HG03575 (cell line): ENCODE measurements at regions not wholly inside any gene's neighbourhood (a gene's known extent, or its start where the extent isn't known, plus 50 kb on each side); places are given as distances from the start of the nearest gene placed in this dataset.

Experiments used
- ATAC-seq: cut with Tn5 transposase; IDR thresholded peaks from one replicate; pipeline ENCODE4 v1.9.1; 2021; ENCODE audit not compliant: unreplicated experiment, insufficient number of reproducible peaks, low FRiP score; ENCODE audit errors: extremely low read depth

DNA sequence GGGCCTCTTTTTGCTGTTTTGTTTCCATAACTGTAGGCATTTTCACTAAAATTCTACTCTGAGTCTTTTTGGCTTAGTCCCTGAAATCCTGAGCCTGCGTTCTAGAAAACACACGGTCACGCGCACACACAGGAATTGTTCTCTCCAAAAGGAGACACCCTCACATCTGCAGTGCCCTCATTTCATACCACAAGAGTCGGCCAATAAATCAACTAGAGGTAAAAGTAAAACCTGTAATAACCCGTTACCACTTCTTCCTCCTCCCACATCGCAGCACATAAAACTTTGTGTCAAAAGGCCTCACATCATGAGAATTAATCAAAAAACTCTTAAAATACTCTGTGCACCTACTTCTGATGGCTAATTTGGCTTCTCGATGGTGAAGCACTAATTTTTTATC, 133.3 kb upstream of the MGMT start:
- no peak for ATAC-seq

DNA sequence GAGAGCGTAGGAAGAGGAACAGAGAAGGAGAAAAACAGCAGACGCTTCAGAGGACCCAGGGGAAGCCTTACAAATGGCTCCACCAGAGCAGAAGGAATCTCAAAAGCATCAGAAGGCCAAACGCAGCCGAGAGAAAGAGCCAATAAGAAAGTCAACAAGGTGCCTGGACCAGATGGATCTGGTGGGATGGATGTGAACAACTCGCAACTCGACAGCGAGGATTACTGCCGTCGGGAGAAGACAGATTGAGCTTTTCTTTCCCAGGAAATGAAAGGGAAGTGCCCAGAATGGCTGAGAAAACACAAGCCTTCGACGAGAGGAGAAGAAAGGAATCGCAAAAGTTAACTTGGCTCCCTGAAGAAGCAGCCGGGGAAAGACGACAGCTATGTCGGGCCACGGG, 132.8 kb upstream of the MGMT start:
- no peak for ATAC-seq

DNA sequence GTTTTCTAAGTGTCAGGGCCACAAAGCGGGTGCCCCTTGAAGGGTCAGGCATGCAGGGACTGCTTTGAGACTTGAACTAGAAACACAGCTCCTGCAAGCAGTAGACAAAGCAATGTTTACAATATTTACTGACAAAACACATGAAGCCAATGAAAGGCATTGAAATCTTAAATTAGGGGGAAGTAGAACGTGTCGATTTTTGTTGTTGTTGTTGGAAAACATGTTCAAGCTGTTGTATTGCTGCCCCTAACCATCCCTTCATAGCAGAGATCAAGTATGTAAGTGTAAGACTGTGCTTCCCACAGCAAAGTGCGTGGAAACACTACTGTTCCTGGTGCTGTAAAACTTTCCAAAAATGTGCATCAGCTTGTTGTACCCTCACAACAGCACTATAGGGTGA, 131.6 kb upstream of the MGMT start:
- ATAC-seq: no peak

- ATAC-seq: no peak
Measured at GRCh38 chr10:129335942-129336341, 131.1 kb upstream of the MGMT start.

DNA sequence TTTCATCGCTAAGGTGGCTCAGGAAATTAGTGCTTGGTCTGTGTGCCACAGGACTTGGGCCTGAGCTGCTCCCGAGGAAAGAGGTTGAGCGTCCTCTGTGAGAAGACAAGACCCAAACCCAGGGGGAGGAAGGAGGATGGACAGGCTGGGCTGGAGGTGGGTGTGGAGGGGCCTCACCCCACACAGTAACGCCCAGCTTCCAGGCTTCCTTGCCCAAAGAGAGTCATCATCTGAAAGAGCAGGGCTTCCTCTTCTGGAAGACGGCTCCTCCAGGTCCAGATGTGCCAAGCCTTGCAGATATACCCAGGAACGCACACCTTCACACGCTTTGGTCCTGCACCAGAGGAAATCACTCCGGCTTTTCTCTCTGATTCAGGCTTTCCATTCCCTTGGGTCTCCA, 127.8 kb upstream of the MGMT start:
- ATAC-seq: no peak

DNA sequence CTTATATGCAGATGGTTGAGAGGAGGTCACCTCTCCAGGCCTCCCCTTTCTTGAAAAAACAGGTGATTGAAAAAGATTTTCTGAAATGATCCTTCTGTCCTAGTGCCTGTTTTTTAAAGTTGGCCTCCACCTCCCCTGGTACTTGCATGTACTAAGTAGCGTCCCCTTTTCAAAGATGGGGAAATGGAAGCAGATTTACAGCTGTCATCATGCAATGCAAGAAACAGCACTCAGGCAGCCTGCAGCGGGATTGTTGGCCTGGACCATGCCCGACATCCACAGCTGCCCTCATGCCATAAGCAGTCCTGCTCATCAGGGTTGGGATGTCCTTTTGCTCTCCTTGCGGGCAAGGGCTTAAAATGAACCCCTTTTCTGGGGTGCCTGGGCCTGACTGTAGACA, 127.2 kb upstream of the MGMT start:
- no peak for ATAC-seq

DNA sequence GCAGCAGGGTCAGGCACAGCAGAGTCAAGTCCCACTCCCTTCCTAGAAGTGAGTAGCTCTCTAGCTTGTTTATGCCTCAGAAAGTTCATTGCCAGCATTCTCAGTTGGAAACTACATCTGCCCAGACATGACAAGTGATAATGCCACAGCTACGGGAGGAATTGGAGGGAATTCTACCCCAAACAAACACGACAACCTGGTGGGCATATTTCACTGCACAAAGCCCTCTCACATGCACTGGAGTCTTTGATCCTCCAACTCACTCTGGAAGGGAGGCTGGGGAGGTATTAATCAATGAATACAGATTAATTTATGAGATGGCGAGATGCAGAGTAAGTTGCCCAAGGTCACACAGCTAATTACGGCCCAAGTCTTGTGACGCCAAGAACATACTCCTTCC, 126.0 kb upstream of the MGMT start:
- no peak for ATAC-seq

GRCh38 chr10:129342385-129342784, 124.7 kb upstream of the MGMT start:
- no peak for ATAC-seq

- ATAC-seq: no peak
Measured at GRCh38 chr10:129343141-129343540, 123.9 kb upstream of the MGMT start.

DNA sequence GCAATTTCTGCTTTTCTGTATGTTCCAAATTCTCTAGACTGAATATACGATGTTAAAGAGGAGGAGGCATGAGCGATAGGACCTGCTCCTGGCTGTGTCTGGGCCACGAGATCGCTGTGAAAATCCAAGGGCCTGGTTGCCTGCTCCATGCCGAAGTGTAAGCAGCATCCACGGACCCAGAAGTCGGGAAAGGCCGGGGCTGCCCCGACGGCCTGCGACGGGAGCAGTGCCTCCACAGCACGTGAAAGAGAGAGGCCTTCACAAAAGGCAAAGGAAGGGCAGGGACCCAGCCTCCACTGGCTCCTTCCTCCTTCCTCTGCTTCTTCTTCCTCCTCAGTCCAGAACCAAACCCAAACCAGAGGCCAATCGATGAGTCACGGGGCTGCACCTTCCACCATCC, 122.9 kb upstream of the MGMT start:
- no peak for ATAC-seq

DNA sequence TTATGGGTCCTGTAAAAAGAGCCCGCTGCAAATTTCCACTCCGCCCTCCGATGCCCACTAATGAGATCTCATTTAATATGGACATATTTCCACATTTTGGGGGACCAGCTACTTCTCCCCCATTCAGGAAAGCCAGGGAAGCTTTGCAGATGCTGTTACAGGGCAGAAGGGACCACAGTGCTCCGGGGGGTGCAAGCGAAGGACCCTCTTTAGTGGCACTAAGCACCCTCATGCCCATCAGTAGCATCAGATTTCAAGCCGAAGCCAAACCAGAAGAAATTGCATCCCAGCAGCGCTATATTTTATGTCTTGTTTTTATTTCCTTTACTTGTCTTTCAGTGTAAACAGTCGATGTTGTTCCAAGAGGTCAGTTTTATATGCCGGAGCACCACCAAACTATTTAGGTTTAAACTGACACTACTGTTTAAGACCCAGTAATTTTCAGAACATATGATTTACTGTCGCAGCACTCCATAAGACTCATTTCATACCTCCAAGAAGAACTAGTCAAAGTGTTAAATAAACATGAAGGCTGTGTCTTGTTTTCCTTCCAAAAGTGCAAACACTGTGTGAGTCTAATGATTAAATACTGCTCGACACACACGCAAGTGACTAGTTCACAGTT, 122.2 kb upstream of the MGMT start:
- ATAC-seq: no peak

DNA sequence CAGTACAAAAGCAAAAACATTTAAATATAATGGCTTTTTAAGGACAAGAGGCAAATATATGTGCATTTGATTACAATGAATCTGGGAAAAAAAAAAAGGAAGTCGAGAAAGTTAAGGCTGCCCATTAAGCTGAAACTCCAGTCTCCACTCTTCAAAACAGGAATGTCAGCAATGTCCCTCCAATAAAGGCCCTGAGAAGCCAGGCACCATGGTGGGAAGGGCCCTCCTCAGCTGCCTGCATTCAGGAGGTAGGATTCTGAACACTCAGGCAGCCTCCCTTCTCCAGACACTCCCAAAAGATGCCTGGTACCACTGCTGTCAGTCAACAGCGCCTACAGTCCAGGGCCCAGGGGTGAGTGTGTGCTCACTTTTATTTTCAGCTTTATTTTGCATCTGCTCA, 121.3 kb upstream of the MGMT start:
- no peak for ATAC-seq

- no peak for ATAC-seq
Measured at GRCh38 chr10:129350690-129351089, 116.4 kb upstream of the MGMT start.

DNA sequence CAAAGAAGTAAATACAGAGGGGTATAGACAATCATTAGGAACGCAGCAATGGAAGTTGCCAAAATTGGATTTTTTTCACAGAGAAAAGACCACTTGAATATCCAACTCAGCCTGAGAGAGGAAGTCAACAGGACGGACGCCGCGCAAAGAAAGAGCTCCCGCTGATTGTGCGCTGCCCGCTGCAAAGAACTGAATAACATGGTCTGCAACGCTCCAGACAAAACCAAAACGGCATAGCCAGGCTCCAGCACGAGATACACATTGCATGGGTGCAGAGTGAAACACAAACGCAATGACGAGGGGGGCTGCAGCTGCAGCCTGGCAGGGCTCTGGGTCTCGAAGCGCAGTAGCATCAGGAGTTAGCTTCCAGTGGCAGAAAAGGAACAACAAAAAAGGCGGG, 113.9 kb upstream of the MGMT start:
- no peak for ATAC-seq

DNA sequence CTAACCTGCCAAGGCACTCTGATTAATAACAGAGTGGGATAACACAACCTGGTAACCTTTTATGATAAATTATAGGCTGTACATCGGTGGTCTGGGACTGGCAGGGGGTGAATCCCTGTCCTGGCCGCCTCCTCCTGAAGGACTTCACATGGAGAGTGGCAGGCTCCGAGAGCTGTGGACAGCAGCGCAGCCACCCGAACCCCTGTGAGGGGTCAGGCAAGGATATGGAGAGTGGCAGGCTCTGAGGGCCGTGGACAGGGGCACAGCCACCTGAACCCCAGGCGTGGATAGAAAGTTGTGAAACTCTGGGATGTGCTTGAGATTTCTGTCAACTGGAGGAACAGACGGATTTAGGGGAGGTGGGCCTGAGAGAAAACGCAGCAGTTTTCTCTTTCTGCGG, 107.0 kb upstream of the MGMT start:
- no peak for ATAC-seq

- ATAC-seq: no peak
Measured at GRCh38 chr10:129361676-129362376, 105.2 kb upstream of the MGMT start.

- ATAC-seq: no peak
Measured at GRCh38 chr10:129364949-129365348, 102.1 kb upstream of the MGMT start.

DNA sequence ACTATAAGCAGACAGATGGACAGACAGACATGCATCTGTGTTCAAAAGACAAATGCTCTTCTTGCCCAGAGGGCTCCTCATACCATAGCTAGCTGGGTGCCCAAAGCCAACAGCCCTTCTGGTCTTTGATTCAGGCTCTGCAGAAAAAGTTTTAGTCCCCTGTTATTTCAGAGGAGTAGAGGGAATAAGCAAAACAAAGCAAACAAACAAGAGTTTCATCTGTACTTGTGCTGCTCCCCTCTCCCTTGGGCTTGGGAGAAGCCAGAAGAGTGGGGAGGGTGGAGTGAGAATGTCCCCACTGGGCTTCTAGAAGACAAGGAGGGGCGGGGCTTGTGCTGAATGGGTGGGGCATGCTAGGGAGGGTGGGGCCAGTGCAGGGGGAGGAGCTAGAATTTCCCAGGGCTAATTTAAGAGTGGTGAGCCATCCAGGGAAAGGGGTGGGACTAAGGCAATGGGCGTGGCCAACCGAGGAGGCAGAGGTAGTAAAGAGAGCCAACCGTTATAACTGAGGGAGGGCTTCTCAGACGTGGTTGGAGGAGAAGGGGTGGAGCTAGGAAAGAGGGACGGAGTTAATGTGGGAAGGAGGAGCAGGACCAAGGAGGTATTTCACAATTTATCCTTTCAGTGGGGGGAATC, 101.2 kb upstream of the MGMT start:
- ATAC-seq: no peak

DNA sequence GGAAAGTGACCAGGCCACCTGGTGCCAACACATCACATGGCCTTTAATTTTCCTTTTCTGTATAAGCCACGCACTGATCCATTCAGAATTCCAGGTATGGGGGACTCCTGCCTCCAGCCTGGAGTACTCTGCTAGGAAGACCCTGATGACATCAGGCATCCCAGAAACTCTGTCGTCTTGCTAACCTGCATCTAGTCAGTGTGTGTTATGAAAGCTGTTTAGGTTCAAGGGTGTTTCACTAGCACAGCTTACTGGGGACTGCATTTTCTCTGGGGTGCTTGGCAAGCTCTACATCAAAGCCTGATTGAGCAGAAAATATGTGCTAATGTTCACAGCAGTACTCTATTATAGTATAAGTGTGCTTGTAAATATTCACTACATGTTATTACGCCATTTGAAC, 100.6 kb upstream of the MGMT start:
- ATAC-seq: no peak

DNA sequence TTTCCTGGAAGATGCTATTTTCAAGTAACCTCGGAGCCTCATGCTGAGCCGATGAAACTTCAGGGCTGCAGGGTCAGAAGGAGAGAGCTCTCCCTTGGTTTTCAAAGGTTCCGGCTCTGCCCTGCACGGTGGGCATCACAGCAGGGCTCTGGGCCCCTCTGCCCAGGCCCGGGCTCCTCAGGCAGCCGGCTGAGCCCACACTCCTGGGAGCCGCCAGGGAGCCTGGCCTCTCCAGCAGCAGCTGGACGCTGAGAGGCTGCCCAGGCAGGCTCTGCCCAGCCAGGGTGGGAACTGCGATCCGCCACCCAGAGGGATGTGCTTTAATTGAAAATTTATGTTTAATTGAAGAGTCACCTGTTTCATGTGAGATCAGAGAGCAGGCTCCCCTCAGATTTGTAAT, 97.5 kb upstream of the MGMT start:
- ATAC-seq: no peak

DNA sequence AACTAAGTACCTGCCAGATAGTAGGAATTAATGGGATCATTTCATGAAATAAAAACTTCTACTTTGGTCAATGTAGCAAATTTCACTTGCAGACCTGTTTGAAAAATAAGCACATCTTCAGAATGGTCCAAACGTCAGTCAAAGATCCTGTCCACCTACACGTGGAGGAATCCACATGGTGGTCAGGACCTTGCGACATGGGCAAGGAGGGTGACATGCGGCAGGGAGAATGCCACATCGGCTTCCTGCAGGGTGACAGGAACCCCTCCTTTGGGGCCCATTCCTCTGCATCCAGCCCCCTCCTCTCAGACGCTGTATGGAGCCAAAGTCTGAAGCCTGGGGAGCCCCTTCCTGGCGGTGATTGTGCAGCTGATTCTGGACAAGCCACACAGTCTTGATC, 95.5 kb upstream of the MGMT start:
- no peak for ATAC-seq
